ENCODE measurements at regions not wholly inside any gene's neighbourhood (a gene's known extent, or its start where the extent isn't known, plus 50 kb on each side); places are given as distances from the start of the nearest gene placed in this dataset.

- Mint-ChIP-seq H3K9me3 (no peaks in the 10 kb centered on the region), H3K27ac (no peak overlapping the region), H3K4me1 (ENCODE audit: low read depth) (peaks cover 10% of the 10 kb centered on the region), H3K36me3 (ENCODE audit: low read depth) (no peaks in the 10 kb centered on the region), H3K27me3 (ENCODE audit: low read depth) (peaks cover 7% of the 10 kb centered on the region), H3K4me3 (no peak overlapping the region)
- CTCF ChIA-PET: interaction anchor here (0.6 to 1.6 kb wide), 5 partner anchors 18 to 423 kb away, joined by 3 to 6 read pairs (median 5); no protein-coding TSS in a partner anchor
- DNase-seq: no peak
- intact Hi-C loops (cut with micrococcal nuclease): no loop called here
Observed at GRCh38 chr7:106524690-106525059, 136.3 kb downstream of the CCDC71L start.

- H3K4me1 Mint-ChIP-seq (ENCODE audit: low read depth): peaks cover 10% of the 10 kb centered on the region
- H3K4me3 Mint-ChIP-seq: no peak overlapping the region
- H3K9me3 Mint-ChIP-seq: no peaks in the 10 kb centered on the region
- CTCF ChIA-PET: no interaction called here
- no peak overlapping the region for H3K27ac Mint-ChIP-seq
- H3K27me3 Mint-ChIP-seq (ENCODE audit: low read depth): peaks cover 18% of the 10 kb centered on the region
- no peak for DNase-seq
- H3K36me3 Mint-ChIP-seq (ENCODE audit: low read depth): no peaks in the 10 kb centered on the region
- intact Hi-C loops (cut with micrococcal nuclease): no loop called here
Observed at GRCh38 chr7:106523482-106523881, 137.5 kb downstream of the CCDC71L start.

GRCh38 chr7:106522696-106523095, 138.3 kb downstream of the CCDC71L start:
- DNase-seq: no peak
- Mint-ChIP-seq H3K4me3 (no peak overlapping the region), H3K36me3 (ENCODE audit: low read depth) (no peaks in the 10 kb centered on the region), H3K27me3 (ENCODE audit: low read depth) (peaks cover 20% of the 10 kb centered on the region), H3K27ac (no peak overlapping the region), H3K9me3 (no peaks in the 10 kb centered on the region), H3K4me1 (ENCODE audit: low read depth) (peaks cover 14% of the 10 kb centered on the region)
- intact Hi-C loops (cut with micrococcal nuclease): no loop called here
- CTCF ChIA-PET: no interaction called here

GRCh38 chr7:106521541-106521940, 139.4 kb downstream of the CCDC71L start:
- Mint-ChIP-seq H3K9me3 (no peaks in the 10 kb centered on the region), H3K4me1 (ENCODE audit: low read depth) (peaks cover 16% of the 10 kb centered on the region), H3K36me3 (ENCODE audit: low read depth) (no peaks in the 10 kb centered on the region), H3K4me3 (no peak overlapping the region), H3K27me3 (ENCODE audit: low read depth) (peaks cover 26% of the 10 kb centered on the region), H3K27ac (no peak overlapping the region)
- intact Hi-C loops (cut with micrococcal nuclease): loop anchor here (1.0 kb wide), 1 partner anchor 345 kb away; no protein-coding TSS in a partner anchor
- CTCF ChIA-PET: no interaction called here
- no peak for DNase-seq

GRCh38 chr7:106520962-106521514, 139.9 kb downstream of the CCDC71L start:
- intact Hi-C loops (cut with micrococcal nuclease): loop anchor here (1.0 kb wide), 1 partner anchor 345 kb away; no protein-coding TSS in a partner anchor
- peak; percentile 37 for DNase-seq

GRCh38 chr7:106518967-106519366, 142.0 kb downstream of the CCDC71L start:
- Mint-ChIP-seq H3K9me3 (no peaks in the 10 kb centered on the region), H3K36me3 (ENCODE audit: low read depth) (no peaks in the 10 kb centered on the region), H3K27ac (no peak overlapping the region), H3K4me3 (no peak overlapping the region), H3K4me1 (ENCODE audit: low read depth) (peaks cover 9% of the 10 kb centered on the region), H3K27me3 (ENCODE audit: low read depth) (peaks cover 26% of the 10 kb centered on the region)
- CTCF ChIA-PET: no interaction called here
- intact Hi-C loops (cut with micrococcal nuclease): no loop called here
- no peak for DNase-seq

More at GRCh38 chr7:106520962-106521514, 139.9 kb downstream of the CCDC71L start:
- Mint-ChIP-seq H3K27ac (no peak overlapping the region), H3K27me3 (ENCODE audit: low read depth) (peaks cover 26% of the 10 kb centered on the region), H3K4me3 (no peak overlapping the region), H3K9me3 (no peaks in the 10 kb centered on the region), H3K4me1 (ENCODE audit: low read depth) (peaks cover 16% of the 10 kb centered on the region), H3K36me3 (ENCODE audit: low read depth) (no peaks in the 10 kb centered on the region)
- CTCF ChIA-PET: no interaction called here

- H3K4me1 Mint-ChIP-seq (ENCODE audit: low read depth): peaks cover 6% of the 10 kb centered on the region
- H3K9me3 Mint-ChIP-seq: no peaks in the 10 kb centered on the region
- H3K36me3 Mint-ChIP-seq (ENCODE audit: low read depth): no peaks in the 10 kb centered on the region
- no peak overlapping the region for H3K4me3 Mint-ChIP-seq
- CTCF ChIA-PET: no interaction called here
- H3K27me3 Mint-ChIP-seq (ENCODE audit: low read depth): peaks cover 23% of the 10 kb centered on the region
- intact Hi-C loops (cut with micrococcal nuclease): no loop called here
- no peak for DNase-seq
- H3K27ac Mint-ChIP-seq: no peak overlapping the region
Observed at GRCh38 chr7:106518239-106518638, 142.7 kb downstream of the CCDC71L start.

DNA sequence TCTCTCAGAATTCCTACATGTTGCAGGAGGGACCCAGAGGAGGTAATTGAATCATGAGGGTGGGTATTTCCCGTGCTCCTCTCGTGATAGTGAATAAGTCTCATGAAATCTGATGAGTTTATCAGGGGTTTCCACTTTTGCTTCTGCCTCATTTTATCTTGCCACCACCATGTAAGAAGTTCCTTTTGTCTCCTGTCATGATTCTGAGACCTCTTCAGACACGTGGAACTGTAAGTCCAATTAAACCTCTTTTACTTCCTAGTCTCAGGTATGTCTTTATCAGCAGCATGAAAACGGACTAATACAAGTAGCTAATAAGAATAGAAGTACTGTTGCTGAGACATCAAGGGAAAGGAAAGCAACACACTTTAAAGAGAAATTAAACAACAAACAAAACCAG, 143.4 kb downstream of the CCDC71L start:
- intact Hi-C loops (cut with micrococcal nuclease): no loop called here
- Mint-ChIP-seq H3K4me3 (no peak overlapping the region), H3K27me3 (ENCODE audit: low read depth) (peaks cover 23% of the 10 kb centered on the region), H3K27ac (no peak overlapping the region), H3K9me3 (no peaks in the 10 kb centered on the region), H3K4me1 (ENCODE audit: low read depth) (peaks cover 6% of the 10 kb centered on the region), H3K36me3 (ENCODE audit: low read depth) (no peaks in the 10 kb centered on the region)
- no peak for DNase-seq
- CTCF ChIA-PET: no interaction called here

GRCh38 chr7:106515321-106515720, 145.6 kb downstream of the CCDC71L start:
- CTCF ChIA-PET: no interaction called here
- DNase-seq: no peak
- Mint-ChIP-seq H3K4me1 (ENCODE audit: low read depth) (peaks cover 6% of the 10 kb centered on the region), H3K9me3 (no peaks in the 10 kb centered on the region), H3K4me3 (no peak overlapping the region), H3K27me3 (ENCODE audit: low read depth) (peaks cover 22% of the 10 kb centered on the region), H3K36me3 (ENCODE audit: low read depth) (no peaks in the 10 kb centered on the region), H3K27ac (no peak overlapping the region)
- intact Hi-C loops (cut with micrococcal nuclease): no loop called here

DNA sequence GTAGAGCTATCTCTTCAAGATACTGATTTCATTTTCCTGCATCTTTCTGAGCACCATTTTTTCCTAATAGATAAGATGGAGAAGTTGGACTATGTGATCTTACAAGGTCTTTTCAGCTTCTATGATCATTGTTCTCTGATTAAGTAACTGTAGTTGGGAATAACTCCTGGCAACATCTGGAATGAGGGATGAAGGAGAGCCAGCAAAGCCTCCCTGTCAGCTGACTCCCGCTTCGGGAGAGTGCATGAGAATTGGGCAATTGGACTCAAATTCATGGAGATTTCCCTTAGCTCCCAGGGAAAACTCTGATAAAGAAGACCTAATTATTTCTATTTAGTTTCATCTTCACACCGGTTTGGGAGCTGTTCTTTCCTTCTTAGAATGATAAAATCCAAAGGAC, 146.1 kb downstream of the CCDC71L start:
- Mint-ChIP-seq H3K4me1 (ENCODE audit: low read depth) (peaks cover 6% of the 10 kb centered on the region), H3K36me3 (ENCODE audit: low read depth) (no peaks in the 10 kb centered on the region), H3K27ac (no peak overlapping the region), H3K27me3 (ENCODE audit: low read depth) (peaks cover 24% of the 10 kb centered on the region), H3K9me3 (no peaks in the 10 kb centered on the region), H3K4me3 (no peak overlapping the region)
- intact Hi-C loops (cut with micrococcal nuclease): no loop called here
- DNase-seq: no peak
- CTCF ChIA-PET: no interaction called here

DNA sequence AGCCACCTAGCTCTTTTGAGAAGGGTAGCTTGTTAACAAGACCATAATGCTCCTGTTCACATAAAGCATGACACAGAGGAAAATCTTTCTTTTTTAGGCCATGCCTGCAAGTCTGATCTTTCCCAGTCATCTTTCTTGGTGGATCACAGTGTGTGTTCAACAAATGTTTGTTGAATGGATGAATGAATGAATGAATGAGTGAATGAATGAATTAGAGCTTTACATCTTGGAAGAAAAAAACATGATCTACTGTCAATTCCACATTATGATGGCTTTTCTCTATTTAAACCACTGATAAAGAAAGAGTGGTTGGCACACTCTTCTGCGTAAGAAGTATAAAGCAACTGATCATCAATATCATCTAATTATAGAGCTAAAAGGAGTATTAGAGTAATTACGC, 148.7 kb downstream of the CCDC71L start:
- intact Hi-C loops (cut with micrococcal nuclease): no loop called here
- no peaks in the 10 kb centered on the region for H3K9me3 Mint-ChIP-seq
- no peak overlapping the region for H3K27ac Mint-ChIP-seq
- no peak overlapping the region for H3K4me3 Mint-ChIP-seq
- CTCF ChIA-PET: interaction anchor here (0.8 kb wide), 1 partner anchor 30 kb away, joined by 5 read pairs; no protein-coding TSS in a partner anchor
- peaks cover 15% of the 10 kb centered on the region for H3K27me3 Mint-ChIP-seq (ENCODE audit: low read depth)
- H3K4me1 Mint-ChIP-seq (ENCODE audit: low read depth): no peaks in the 10 kb centered on the region
- no peak for DNase-seq
- H3K36me3 Mint-ChIP-seq (ENCODE audit: low read depth): no peaks in the 10 kb centered on the region

GRCh38 chr7:106504645-106505044, 156.3 kb downstream of the CCDC71L start:
- Mint-ChIP-seq H3K4me3 (peak overlapping the region; percentile 10), H3K9me3 (peaks cover 6% of the 10 kb centered on the region), H3K27ac (peak overlapping the region; percentile 79), H3K27me3 (ENCODE audit: low read depth) (peaks cover 4% of the 10 kb centered on the region), H3K36me3 (ENCODE audit: low read depth) (peaks cover 4% of the 10 kb centered on the region), H3K4me1 (ENCODE audit: low read depth) (peaks cover 24% of the 10 kb centered on the region)
- peak; percentile 44 for DNase-seq
- intact Hi-C loops (cut with micrococcal nuclease): loop anchor here (1.0 kb wide), 1 partner anchor 19 kb away; no protein-coding TSS in a partner anchor
- CTCF ChIA-PET: interaction anchor here (1.0 to 1.3 kb wide), 2 partner anchors 88 to 328 kb away, joined by 3 to 7 read pairs; no protein-coding TSS in a partner anchor

DNA sequence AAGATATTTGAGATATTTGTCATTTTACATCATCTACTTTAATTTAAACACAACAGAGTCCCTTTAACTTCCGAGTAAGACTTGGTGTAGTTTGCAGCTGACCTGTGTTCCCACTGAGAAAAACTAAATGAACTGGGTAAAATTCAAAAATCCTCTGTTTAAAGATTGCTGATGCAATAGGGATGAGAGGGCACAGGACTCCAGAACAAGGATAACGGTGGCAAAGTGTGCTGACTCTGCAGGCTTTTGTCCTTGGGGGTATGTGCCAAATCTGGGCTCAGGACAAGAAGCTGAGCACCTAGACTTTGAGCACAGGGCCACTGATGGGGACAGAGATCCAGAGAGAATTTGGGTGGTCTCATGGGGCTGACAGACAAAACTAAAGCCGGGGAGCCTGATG, 156.8 kb downstream of the CCDC71L start:
- peak overlapping the region; percentile 79 for H3K27ac Mint-ChIP-seq
- intact Hi-C loops (cut with micrococcal nuclease): loop anchor here (1.0 kb wide), 1 partner anchor 19 kb away; no protein-coding TSS in a partner anchor
- peaks cover 24% of the 10 kb centered on the region for H3K4me1 Mint-ChIP-seq (ENCODE audit: low read depth)
- DNase-seq: no peak
- peaks cover 4% of the 10 kb centered on the region for H3K36me3 Mint-ChIP-seq (ENCODE audit: low read depth)
- CTCF ChIA-PET: interaction anchor here (1.0 to 1.3 kb wide), 2 partner anchors 89 to 327 kb away, joined by 3 to 7 read pairs; no protein-coding TSS in a partner anchor
- peak overlapping the region; percentile 10 for H3K4me3 Mint-ChIP-seq
- no peaks in the 10 kb centered on the region for H3K27me3 Mint-ChIP-seq (ENCODE audit: low read depth)
- peaks cover 6% of the 10 kb centered on the region for H3K9me3 Mint-ChIP-seq

All from activated naive CD4-positive, alpha-beta T cell treated with anti-CD3 and anti-CD28 coated beads for 36 hours (primary cell).